ENCODE measurements at regions not wholly inside any gene's neighbourhood (a gene's known extent, or its start where the extent isn't known, plus 50 kb on each side); places are given as distances from the start of the nearest gene placed in this dataset.
A peak's percentile ranks its signal among the peaks of the same experiment; 100 is the strongest.

DNA sequence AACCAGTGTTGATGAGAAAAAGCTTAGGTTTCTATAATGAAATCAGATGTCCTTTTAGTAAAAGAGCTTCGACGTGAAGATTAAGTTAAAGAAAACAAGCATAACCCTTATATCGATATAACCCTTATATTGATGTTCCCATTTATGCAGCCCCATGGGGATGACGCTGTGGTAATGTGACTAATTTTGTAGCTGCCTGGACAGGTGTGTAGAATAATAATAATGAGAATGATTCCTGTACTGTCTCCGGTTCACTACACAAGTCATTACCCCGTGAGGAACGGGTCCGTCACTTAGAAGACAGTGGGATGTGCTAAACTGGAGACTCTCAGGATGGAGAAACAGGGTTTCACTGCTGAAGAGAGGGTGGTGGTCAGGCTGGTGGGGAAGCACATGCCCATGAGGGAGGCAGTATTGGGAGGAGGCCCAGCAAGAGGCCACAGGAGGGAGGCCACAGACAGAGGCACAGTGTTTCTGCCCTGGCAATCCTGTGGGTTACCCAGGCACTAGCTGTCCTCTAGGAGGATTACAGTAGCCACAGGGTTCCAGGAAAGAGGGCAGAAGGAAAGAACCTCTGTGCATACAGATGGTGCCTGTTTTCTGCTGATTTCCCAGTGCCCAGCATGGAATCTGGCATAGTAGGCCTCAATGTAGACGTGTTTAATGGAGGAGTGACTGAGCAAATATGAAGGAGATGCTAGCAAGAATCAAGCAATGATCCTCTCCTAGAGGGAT, 191.1 kb upstream of the TSC22D2 start:
- no peak for DNase-seq (ENCODE audit: low spot score)

DNA sequence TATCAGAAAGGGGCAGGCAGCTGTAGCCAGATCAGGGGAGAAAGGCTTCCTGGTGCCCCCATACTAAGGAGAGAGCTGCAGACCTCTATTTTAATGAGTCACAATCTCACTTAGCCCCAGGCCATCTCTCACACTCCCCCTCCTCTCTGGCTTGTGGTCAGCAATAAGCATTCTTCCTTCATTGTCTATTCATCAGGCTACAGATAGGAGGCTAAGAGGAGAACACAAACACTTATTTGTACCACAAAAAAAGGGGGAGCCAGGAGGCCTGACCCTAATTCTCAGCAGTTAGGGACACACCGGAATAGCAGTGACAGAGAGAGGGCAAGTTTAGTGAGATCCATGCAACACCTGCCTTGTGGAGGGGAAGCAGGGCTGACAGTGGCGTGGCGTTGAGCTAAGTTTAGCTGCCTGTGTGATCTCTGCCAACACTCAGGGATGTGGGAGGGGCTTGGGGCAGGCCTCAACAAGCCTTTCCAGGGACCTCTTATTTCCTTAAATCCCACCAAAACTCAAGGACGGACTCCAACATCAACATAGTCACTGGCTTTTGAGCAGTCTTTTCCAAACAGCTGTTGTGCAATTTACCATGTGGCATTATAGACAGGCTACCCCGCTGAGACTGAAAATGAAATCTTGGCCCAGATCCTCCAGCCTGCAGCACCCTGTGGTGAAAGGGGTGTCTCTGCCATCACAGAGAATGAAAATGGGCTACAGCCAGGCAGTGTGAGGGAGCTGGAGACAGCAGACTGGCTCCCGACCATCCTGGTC, 191.9 kb upstream of the TSC22D2 start:
- peak; percentile 61 for DNase-seq (ENCODE audit: low spot score)

GRCh38 chr3:150215616-150216015, 192.5 kb upstream of the TSC22D2 start:
- peak; percentile 27 for DNase-seq (ENCODE audit: low spot score)

GRCh38 chr3:150213577-150213976, 194.5 kb upstream of the TSC22D2 start:
- DNase-seq (ENCODE audit: low spot score) = no peak

DNA sequence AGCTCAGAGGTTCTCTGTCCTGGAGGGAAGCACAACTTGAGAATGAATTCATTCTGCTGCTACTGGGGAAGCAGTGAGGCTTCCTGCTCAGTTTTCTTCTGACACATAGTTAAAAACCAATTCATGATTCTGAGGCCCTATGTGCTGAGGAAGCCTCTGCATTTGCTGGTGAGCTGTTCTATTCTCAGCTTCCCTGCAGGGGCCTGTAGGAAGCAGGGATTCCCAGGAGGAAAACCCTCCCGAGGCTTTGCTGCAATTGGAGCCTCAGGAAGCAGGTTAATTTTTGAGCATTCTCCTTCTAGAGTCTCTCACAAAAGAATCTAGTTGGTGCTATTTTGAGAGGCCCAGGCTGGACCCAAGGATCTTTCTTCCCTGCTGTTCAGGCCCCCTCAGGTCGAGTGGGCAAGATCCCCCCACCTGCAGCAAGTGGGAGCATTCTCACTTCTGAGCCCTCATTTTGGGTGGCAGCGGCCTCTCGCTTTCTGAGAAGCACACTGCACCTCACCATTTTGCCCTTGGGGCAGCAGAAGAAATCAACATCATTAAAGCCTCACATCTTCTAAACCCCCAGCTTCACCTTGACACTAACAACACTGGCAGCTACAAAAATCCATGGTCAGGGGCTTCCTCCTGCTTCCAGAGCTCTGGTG, 197.5 kb upstream of the TSC22D2 start:
- no peak for DNase-seq (ENCODE audit: low spot score)

DNA sequence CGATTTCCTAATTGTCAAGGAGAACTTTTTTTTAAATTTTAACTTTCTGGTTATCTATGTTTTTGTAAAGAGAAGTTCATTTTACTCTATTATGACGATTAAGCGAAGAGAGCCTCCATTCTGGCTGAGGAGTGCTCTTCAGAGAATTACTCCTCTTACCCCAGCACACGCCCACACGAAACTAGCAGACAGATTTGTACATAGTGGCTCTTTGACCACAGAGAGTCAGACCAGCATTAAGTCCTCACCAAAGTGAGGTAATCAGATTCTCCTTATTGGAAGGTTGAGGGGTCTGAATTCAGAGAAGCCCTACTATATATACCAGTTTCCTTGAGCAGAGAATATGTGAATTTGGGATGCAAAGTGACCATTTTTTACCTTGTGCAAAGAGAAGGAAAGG, 204.8 kb upstream of the TSC22D2 start:
- DNase-seq (ENCODE audit: low spot score) = peak; percentile 30

- peak; percentile 32 for DNase-seq (ENCODE audit: low spot score)
These were observed 205.4 kb upstream of the TSC22D2 start for GRCh38 chr3:150202711-150203110.

DNA sequence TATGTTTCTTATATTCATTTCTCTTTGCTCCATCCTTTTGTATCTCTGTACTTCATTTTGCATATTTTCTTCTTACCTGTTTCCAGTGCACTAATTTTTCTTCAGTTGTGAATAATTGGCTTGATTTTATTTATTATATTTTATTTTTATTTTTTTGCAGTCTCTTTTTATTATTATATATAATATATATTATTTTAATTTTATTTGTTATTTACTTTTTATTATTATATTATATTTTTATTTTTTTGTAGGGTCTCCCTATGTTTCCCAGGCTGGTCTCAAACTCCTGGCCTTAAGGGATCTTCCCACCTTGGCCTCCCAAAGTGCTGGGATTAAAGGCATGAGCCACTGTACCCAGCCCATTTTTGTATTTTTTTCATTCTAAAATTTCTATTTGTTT, 213.1 kb upstream of the TSC22D2 start:
- no peak for DNase-seq (ENCODE audit: low spot score)

DNA sequence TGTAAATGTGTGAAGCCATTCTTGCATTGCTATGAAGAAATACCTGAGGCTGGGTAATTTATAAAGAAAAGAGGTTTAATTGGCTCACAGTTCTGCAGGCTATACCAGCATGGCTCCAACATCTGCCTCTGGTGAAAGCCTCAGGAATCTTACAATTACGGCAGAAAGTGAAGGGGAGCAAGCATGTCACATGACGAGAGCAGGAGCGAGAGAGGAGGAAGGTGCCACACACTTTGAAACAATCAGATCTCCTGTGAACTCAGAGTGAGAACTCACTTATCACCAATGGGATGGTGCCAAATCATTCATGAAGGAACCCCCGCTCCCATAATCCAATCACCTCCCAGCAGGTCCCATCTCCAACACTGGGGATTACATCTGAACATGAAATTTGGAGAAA, 213.6 kb upstream of the TSC22D2 start:
- no peak for DNase-seq (ENCODE audit: low spot score)

DNA sequence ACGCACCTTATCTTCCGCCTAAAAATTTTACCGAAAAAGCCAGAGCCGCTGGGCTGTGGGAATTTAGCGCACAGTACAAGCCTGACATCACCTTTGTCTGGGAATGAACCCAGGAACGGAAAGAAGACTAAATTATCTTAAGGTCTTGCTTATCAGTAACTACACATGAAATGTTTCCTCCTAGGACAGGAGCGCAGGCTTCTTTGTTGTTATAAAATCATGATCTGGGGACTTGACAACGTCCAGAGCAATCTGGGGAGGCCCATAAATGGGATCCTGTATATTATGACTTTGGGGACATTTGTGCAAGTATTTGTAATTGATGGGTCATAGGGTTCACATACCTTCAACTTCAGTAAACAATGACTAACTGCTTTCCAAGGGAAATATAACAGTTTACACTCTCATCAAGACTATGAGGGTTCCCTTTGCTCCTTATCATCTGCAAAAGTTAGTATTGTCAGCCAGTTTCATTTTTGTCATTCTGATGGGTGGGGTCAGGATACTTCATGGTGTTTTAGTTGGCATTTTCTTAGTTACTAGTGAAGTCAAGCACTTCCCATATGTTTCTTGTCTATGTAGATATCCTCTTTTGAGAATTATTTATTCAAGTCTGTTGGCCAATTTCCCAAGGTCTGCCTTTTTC, 213.9 kb upstream of the PFN2 start:
- DNase-seq (ENCODE audit: low spot score) = no peak

GRCh38 chr3:150183678-150184425, 213.2 kb upstream of the PFN2 start:
- DNase-seq (ENCODE audit: low spot score) = peak; percentile 87

DNA sequence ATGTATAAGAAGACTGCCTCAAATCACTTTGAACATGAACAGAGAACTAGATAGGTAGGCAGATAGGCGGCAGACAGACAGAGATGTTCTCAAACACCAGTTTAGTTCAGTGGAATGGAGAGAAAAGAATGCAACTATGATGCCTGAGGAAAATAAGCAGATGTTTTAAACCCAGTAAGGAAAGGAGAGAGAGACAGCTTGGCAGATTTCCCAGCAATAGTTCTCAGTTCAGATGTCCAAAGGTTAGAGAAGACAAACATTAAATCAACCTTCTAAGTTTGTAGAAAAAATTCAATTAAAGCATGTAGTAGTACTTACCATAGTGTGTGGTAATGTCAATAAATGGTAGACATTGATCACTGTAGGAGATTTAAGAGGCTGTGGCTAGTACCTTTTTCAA, 209.6 kb upstream of the PFN2 start:
- peak; percentile 32 for DNase-seq (ENCODE audit: low spot score)

DNA sequence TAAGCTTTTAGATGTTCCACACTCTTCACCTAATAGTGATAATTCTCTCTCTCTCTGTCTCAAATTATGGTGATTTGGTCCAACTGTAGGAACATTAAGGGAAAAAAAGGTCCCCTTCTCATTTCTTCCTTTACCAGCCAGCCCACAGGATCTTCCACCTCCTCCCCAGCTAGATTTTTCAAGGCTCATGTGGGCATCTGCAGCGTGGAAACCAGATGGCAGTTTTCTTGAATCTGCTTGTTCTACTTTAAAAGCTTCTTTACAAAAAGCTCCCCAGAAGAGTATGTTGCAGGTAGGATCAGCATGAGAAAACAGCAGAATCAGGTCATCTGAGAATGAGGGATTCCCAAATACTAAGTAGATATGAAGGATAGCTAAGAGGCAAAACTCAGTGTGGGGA, 208.6 kb upstream of the PFN2 start:
- DNase-seq (ENCODE audit: low spot score) = no peak

- DNase-seq (ENCODE audit: low spot score) = peak; percentile 53
These were observed 207.1 kb upstream of the PFN2 start for GRCh38 chr3:150177673-150178381.

DNA sequence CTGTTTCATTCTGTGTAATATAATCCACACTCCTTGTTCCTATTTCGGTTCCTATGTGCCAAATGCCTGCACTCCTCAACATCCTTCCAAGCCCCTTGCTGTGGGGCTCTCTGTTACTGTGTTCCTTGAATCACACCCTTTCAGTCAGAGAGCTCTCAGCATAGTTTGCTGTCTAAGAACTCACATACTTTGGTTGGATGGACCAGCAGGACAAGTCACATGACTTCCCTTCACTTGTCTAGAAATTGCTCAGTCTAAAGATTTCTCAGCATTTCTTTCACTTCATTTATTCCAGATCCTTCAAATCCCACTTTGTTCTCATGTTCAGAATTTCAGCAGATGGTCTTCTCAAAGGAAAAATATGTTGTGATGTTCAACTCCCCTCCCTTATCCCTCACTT, 203.5 kb upstream of the PFN2 start:
- no peak for DNase-seq (ENCODE audit: low spot score)

GRCh38 chr3:150172356-150172755, 201.7 kb upstream of the PFN2 start:
- no peak for DNase-seq (ENCODE audit: low spot score)

DNA sequence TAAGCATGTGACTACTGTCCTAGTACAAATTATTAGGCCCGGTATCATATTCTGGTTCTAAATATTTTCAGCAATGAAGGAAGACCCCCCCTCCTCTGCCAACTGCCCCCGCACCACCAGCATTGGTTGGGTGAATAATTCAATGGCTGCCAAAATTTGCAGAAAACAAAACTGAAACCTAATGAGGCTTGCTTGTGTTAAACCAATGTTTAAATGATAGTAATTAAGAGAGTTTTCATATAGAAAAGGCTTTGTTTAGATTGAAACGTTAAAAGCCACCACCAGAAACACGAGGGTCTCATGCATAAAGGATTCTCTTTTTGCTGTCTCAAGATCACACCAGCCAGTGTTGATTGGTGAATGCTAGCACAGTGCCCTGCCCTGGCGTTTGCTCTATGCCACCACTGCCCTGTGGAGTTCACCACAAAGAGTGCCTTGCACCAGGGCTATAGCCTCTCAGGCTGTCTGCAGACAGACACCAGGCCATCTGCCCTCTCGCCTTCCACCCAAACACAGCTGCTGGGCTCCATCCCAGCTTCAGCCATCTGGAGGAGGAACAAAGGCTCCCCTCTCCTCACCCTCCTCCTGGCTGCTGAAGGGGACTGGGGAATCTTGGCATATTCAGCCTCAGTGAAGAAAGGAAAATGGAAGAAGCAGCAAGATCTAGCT, 200.3 kb upstream of the PFN2 start:
- DNase-seq (ENCODE audit: low spot score) = no peak

- DNase-seq (ENCODE audit: low spot score) = no peak
These were observed 198.7 kb upstream of the PFN2 start for GRCh38 chr3:150169330-150169940.

- DNase-seq (ENCODE audit: low spot score) = peak; percentile 69
These were observed 198.0 kb upstream of the PFN2 start for GRCh38 chr3:150168698-150169097.

DNA sequence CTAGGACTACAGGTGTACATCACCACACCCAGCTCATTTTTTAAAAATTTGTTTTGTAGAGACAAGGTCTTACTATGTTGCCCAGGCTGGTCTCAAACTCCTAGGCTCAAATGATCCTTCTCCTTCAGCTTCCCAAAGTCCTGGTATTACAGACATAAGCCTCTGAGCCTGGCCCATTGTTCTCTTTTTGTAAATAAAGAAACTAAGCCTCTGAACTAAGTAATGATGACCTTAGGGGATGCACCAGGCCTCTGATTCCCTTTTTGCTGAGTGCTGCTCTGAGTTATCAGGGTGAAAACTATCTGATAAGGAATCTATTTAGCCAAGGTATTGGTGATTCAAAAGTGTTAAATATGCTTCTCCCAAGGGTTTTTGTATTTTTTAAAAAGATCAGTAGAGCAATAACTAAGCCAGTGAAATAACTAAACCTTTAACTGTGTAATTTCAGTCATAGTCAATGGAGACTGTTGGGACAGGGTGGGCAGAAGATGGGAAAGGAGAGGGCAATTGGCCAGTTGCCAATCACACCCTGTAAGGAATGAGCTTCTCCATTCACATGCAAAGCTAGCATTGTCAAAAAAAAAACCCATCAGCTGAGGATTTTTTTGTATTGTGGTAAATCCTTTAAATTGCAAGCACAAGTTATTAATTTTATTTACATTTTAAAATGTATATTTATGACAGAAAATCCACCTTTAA, 194.8 kb upstream of the PFN2 start:
- DNase-seq (ENCODE audit: low spot score) = no peak

All from AG20443 (cell line).